H1 (cell line): ENCODE measurements at regions not wholly inside any gene's neighbourhood (a gene's known extent, or its start where the extent isn't known, plus 50 kb on each side); places are given as distances from the start of the nearest gene placed in this dataset.
"Not testable (repeated sequence)": the region's sequence is repeated elsewhere in the genome, so short reads cannot be mapped to it uniquely, and the experiment has no call there.

Experiments
- CTCF ChIA-PET: fragments of 300-600 bp; sonication (Branson Sonifier 250); formaldehyde crosslinking; loops from one replicate; lab custom pipeline; 2021; ENCODE audit not compliant: partially characterized antibody; lab: Charles Lee
- POLR2A ChIA-PET: fragments of 300-600 bp; sonication (Branson Sonifier 250); formaldehyde crosslinking; loops from one replicate; lab custom pipeline; 2021; ENCODE audit warnings: inconsistent platforms; ENCODE audit not compliant: partially characterized antibody; lab: Charles Lee
- DNase-seq, 2 experiments: peaks; one replicate each; pipeline versions ENCODE4 v3.0.0 to v3.0.0-alpha.2; 2010 to 2022; ENCODE audit warnings: low spot score in 2 of 2, low read depth in 1 of 2, mixed read lengths in 1 of 2
- FAIRE-seq: peaks from 2 replicates; lab custom pipeline; 2011; peaks lifted over from hg19 to GRCh38; lab: Jason Lieb, UNC
- H2AFZ ChIP-seq: 2 replicates; pipeline ENCODE4 v1.8.1; 2012; ENCODE audit warnings: low read length, inconsistent platforms
- H2AK5ac ChIP-seq: 2 replicates; pipeline ENCODE4 v1.6.1; 2013; ENCODE audit warnings: low read depth, low read length
- H2BK120ac ChIP-seq: replicated peaks from 2 replicates; pipeline ENCODE3; 2013; ENCODE audit warnings: low read depth, low read length, inconsistent platforms
- H2BK12ac ChIP-seq: 2 replicates; pipeline ENCODE4 v1.6.1; 2013; ENCODE audit warnings: low read depth, low read length
- H2BK15ac ChIP-seq: 2 replicates; pipeline ENCODE4 v1.6.1; 2013; ENCODE audit warnings: low read length
- H2BK20ac ChIP-seq: 2 replicates; pipeline ENCODE4 v1.6.1; 2013; ENCODE audit warnings: low read length
- H2BK5ac ChIP-seq: 2 replicates; pipeline ENCODE4 v1.6.1; 2013; ENCODE audit warnings: low read depth, low read length
- H3K14ac ChIP-seq: 2 replicates; pipeline ENCODE4 v1.6.1; 2013; ENCODE audit warnings: inconsistent platforms; ENCODE audit not compliant: insufficient read length
- H3K18ac ChIP-seq: 2 replicates; pipeline ENCODE4 v1.6.1; 2013; ENCODE audit warnings: low read length; ENCODE audit errors: extremely low read depth
- H3K23ac ChIP-seq: 2 replicates; pipeline ENCODE4 v1.6.1; 2013; ENCODE audit warnings: inconsistent platforms; ENCODE audit not compliant: insufficient read length
- H3K23me2 ChIP-seq: 2 replicates; pipeline ENCODE4 v1.6.1; 2013; ENCODE audit warnings: low read depth, low read length
- H3K27ac ChIP-seq: 2 replicates; pipeline ENCODE4 v1.6.1; 2011; ENCODE audit warnings: low read depth, low read length, inconsistent platforms
- H3K27me3 ChIP-seq, 4 experiments: replicated peaks in 1 of 4; 1 replicate in 1 of 4; 2 replicates in 3 of 4; pipeline versions ENCODE4 v1.6.1 to v1.8.1; 2011 to 2013; ENCODE audit warnings: low read length in 3 of 4, mild to moderate bottlenecking in 3 of 4, inconsistent platforms in 2 of 4, mixed read lengths in 2 of 4, moderate library complexity in 1 of 4; ENCODE audit not compliant: control insufficient read depth in 3 of 4, insufficient read depth in 3 of 4; ENCODE audit errors: extremely low read depth in 1 of 4
- H3K36me3 ChIP-seq, 4 experiments: 2 replicates each; pipeline versions ENCODE4 v1.6.1 to v1.8.1; 2011 to 2013; ENCODE audit warnings: mild to moderate bottlenecking in 4 of 4, low read length in 3 of 4, moderate library complexity in 2 of 4, control low read depth in 1 of 4, inconsistent platforms in 1 of 4; ENCODE audit not compliant: insufficient read depth in 4 of 4, control insufficient read depth in 2 of 4
- H3K4ac ChIP-seq: replicated peaks from 2 replicates; pipeline ENCODE3; 2013; ENCODE audit warnings: low read length, low read depth, mixed read lengths, inconsistent platforms; ENCODE audit not compliant: insufficient read length
- H3K4me1 ChIP-seq, 4 experiments: replicated peaks in 1 of 4; 1 replicate in 1 of 4; 2 replicates in 3 of 4; pipeline versions ENCODE4 v1.6.1 to v1.8.1; 2011 to 2013; ENCODE audit warnings: low read length in 3 of 4, inconsistent platforms in 2 of 4, mixed read lengths in 1 of 4; ENCODE audit not compliant: insufficient read depth in 4 of 4, control insufficient read depth in 3 of 4
- H3K4me2 ChIP-seq, 2 experiments: 2 replicates each; pipeline versions ENCODE4 v1.6.1 to v1.8.1; 2011 to 2013; ENCODE audit warnings: low read depth in 2 of 2, low read length in 2 of 2, control low read depth in 1 of 2, inconsistent platforms in 1 of 2, mild to moderate bottlenecking in 1 of 2; ENCODE audit not compliant: insufficient read depth in 1 of 2
- H3K4me3 ChIP-seq, 4 experiments: fragments of 200-600, 300-600 bp in 1 of 4; sonication (generic), shearing (Covaris generic), sonication (Bioruptor Twin) in 1 of 4; 2 replicates each; pipeline versions ENCODE4 v1.5.1 to v1.8.1; 2011 to 2016; ENCODE audit warnings: low read length in 4 of 4, low read depth in 3 of 4, control low read depth in 2 of 4, inconsistent platforms in 2 of 4, mild to moderate bottlenecking in 2 of 4, mixed read lengths in 1 of 4, moderate library complexity in 1 of 4; ENCODE audit not compliant: insufficient read depth in 2 of 4; ENCODE audit errors: extremely low read depth in 1 of 4
- H3K56ac ChIP-seq: replicated peaks from 2 replicates; pipeline ENCODE3; 2013; ENCODE audit warnings: low read depth, mild to moderate bottlenecking, mixed read lengths, low read length, inconsistent platforms; ENCODE audit not compliant: insufficient read length
- H3K79me1 ChIP-seq: 2 replicates; pipeline ENCODE4 v1.6.1; 2013; ENCODE audit warnings: low read depth, low read length, control low read depth
- H3K79me2 ChIP-seq, 2 experiments: 2 replicates each; pipeline versions ENCODE4 v1.6.1 to v1.8.1; 2012 to 2013; ENCODE audit warnings: low read length in 2 of 2, mild to moderate bottlenecking in 2 of 2, inconsistent platforms in 1 of 2; ENCODE audit not compliant: insufficient read depth in 2 of 2, control insufficient read depth in 1 of 2
- H3K9ac ChIP-seq, 4 experiments: replicated peaks in 1 of 4; 1 replicate in 1 of 4; 2 replicates in 3 of 4; pipeline versions ENCODE4 v1.6.1 to v1.8.1; 2011 to 2013; ENCODE audit warnings: low read depth in 3 of 4, low read length in 3 of 4, control low read depth in 2 of 4, mild to moderate bottlenecking in 2 of 4, moderate library complexity in 2 of 4, inconsistent platforms in 1 of 4; ENCODE audit errors: extremely low read depth in 1 of 4
- H3K9me3 ChIP-seq, 2 experiments: 2 replicates each; pipeline versions ENCODE4 v1.6.1 to v1.8.1; 2012 to 2013; ENCODE audit warnings: mild to moderate bottlenecking in 2 of 2, moderate library complexity in 2 of 2, control low read depth in 1 of 2, inconsistent platforms in 1 of 2, low read depth in 1 of 2, low read length in 1 of 2, mixed read lengths in 1 of 2; ENCODE audit not compliant: insufficient read depth in 2 of 2
- H4K20me1 ChIP-seq, 2 experiments: replicated peaks in 1 of 2; 2 replicates each; pipeline versions ENCODE3 to v1.8.1; 2011 to 2013; ENCODE audit warnings: inconsistent platforms in 2 of 2, low read length in 2 of 2, mild to moderate bottlenecking in 1 of 2; ENCODE audit not compliant: insufficient read depth in 2 of 2, control insufficient read depth in 1 of 2
- H4K5ac ChIP-seq: 2 replicates; pipeline ENCODE4 v1.6.1; 2013; ENCODE audit warnings: low read length, low read depth, mixed read lengths, inconsistent platforms; ENCODE audit not compliant: insufficient read length
- H4K8ac ChIP-seq: 2 replicates; pipeline ENCODE4 v1.8.0; 2013; ENCODE audit warnings: mild to moderate bottlenecking, moderate library complexity, low read length, inconsistent platforms; ENCODE audit not compliant: insufficient read depth; ENCODE audit errors: extremely low read depth
- H4K91ac ChIP-seq: replicated peaks from 2 replicates; pipeline ENCODE3; 2013; ENCODE audit warnings: low read length, mixed read lengths, inconsistent platforms; ENCODE audit not compliant: insufficient read length
- WGBS, 2 experiments: shearing (Covaris generic) in 1 of 2; methylation state at CpG; one replicate each; pipeline versions ENCODE4 v1.1.6 to v1.1.7; 2013 to 2015; ENCODE audit warnings: low lambda C conversion rate in 2 of 2, mixed read lengths in 2 of 2, inconsistent platforms in 1 of 2, low coverage in 1 of 2, missing lambda C conversion rate in 1 of 2; ENCODE audit not compliant: insufficient replicate concordance in 2 of 2, insufficient coverage in 1 of 2, insufficient read length in 1 of 2; ENCODE audit errors: extremely low coverage in 1 of 2, missing lambda C conversion rate in 1 of 2; 5-methylcytosine and 5-hydroxymethylcytosine counted together

DNA sequence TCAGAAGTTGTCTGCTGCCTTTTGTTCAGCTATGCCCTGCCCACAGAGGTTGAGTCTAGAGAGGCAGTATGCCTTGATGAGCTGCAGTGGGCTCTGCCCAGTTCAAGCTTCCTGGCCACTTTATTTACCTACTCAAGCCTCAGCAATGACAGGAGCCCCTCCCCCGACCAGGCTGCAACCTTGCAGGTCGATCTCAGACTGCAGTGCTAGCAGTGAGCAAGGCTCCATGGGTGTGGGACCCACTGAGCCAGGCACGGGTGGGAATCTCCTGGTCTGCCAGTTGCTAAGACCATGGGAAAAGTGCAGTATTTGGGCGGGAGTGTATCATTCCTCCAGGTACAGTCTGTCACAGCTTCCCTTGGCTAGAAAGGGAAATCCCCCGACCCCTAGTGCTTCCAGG, 1554.8 kb downstream of the PCDH9 start:
- H3K79me1 ChIP-seq, H3K14ac ChIP-seq, FAIRE-seq, POLR2A ChIA-PET, H2AK5ac ChIP-seq, H3K36me3 ChIP-seq, DNase-seq, H4K5ac ChIP-seq, H2BK20ac ChIP-seq, H4K8ac ChIP-seq, H2AFZ ChIP-seq, H2BK120ac ChIP-seq, H3K56ac ChIP-seq, H4K20me1 ChIP-seq, H4K91ac ChIP-seq, H2BK15ac ChIP-seq, H3K9ac ChIP-seq, H3K4me3 ChIP-seq, H3K4me1 ChIP-seq, H3K79me2 ChIP-seq, H3K4me2 ChIP-seq, H3K18ac ChIP-seq, H3K27me3 ChIP-seq, H3K23me2 ChIP-seq, H3K9me3 ChIP-seq, H3K4ac ChIP-seq, H2BK5ac ChIP-seq, H3K23ac ChIP-seq, H2BK12ac ChIP-seq, H3K27ac ChIP-seq: not testable (repeated sequence)
- CTCF ChIA-PET, result interaction anchor here (1.9 to 2.8 kb wide), 2 partner anchors 18 to 37 kb away, joined by 5 to 13 read pairs; no protein-coding TSS in a partner anchor
- WGBS, 2 experiments, result 94% methylated on average over 5 of the region's 5 CpGs; no CpG with 5 or more reads in 1 of the 2 experiments
